ENCODE measurements at regions not wholly inside any gene's neighbourhood (a gene's known extent, or its start where the extent isn't known, plus 50 kb on each side); places are given as distances from the start of the nearest gene placed in this dataset.

DNA sequence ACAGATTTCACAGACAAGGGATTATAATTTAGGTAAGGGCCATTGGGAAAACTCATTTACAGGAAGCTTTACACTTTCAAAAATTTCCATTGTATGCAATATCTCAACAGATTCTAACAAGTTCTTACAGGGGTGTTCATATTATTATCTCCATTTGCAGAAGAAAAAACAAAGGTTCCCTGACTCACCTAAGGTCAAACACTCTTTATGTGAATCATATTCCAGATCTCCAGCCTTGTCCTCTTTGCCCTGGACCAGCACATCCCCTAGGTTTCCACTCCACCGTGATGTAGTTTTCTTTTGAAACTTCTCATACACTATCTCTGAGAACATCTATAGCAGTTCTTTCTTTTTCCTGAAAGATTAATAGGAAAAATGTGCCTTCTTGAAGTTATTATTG is 96.4 kb upstream of the HS3ST1 start:
- no peak for DNase-seq
- Histone ChIP-seq H3K36me3 (no peaks in the 10 kb centered on the region), H3K9me3 (peaks cover 0 to under 1% of the 10 kb centered on the region in 2 donors), H3K4me3 (no peak overlapping the region), H3K27ac (no peak overlapping the region), H3K4me1 (peaks cover 0 to 5% (median 0%) of the 10 kb centered on the region in 4 donors), H3K27me3 (no peaks in the 10 kb centered on the region)
- WGBS, 2 donors (ENCODE audit: low coverage in 1 of 2) = 87 to 100% methylated on average over 1 of the region's 1 CpG
- no peak for TF ChIP-seq EP300 (IDR thresholded peaks at IDR 0.05; ENCODE audit: low read depth)
- in situ Hi-C loops (cut with MboI; ENCODE audit: low pct_ligation_motif_present in 1 of 4, low pct_unique_long_range_greater_than_20kb in 1 of 4, low sequenced_read_pairs in 3 of 4) = no loop called here
- intact Hi-C loops (cut with DNase I; ENCODE audit: low total_unique reads) = no loop called here

DNA sequence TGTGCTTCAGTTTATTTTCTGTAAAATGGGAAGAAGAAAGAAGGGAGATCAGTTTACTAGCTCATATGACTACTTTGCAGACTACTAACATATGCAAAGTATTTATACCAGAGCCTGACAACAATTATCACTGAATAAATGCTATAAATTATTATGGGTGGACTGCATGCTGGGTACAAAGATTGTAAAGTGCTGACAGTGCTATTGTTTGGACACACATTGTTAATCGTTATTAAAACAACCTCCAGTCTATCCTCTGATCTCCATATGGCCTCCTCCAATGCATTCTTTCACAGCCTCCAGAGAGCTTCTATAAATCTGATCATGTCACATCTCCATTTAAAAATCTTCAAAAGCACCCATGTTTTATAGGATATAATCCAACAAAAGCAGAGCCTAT is 90.1 kb upstream of the HS3ST1 start:
- WGBS, 2 donors (ENCODE audit: low coverage in 1 of 2) = 68 to 86% methylated on average over 1 of the region's 1 CpG
- no peak overlapping the region for H3K27ac ChIP-seq
- no peak for DNase-seq
- no peak overlapping the region for H3K4me3 ChIP-seq
- intact Hi-C loops (cut with DNase I; ENCODE audit: low total_unique reads) (no loop called here), in situ Hi-C loops (cut with MboI; ENCODE audit: low pct_ligation_motif_present in 1 of 4, low pct_unique_long_range_greater_than_20kb in 1 of 4, low sequenced_read_pairs in 3 of 4) (no loop called here)
- no peaks in the 10 kb centered on the region for H3K27me3 ChIP-seq
- H3K36me3 ChIP-seq = no peaks in the 10 kb centered on the region
- no peaks in the 10 kb centered on the region for H3K9me3 ChIP-seq
- no peak for TF ChIP-seq EP300 (IDR thresholded peaks at IDR 0.05; ENCODE audit: low read depth)
- no peak for TF ChIP-seq POLR2AphosphoS5 (IDR thresholded peaks at IDR 0.05)
- no peak for TF ChIP-seq POLR2A (IDR thresholded peaks at IDR 0.05)
- TF ChIP-seq, protein P1, sequence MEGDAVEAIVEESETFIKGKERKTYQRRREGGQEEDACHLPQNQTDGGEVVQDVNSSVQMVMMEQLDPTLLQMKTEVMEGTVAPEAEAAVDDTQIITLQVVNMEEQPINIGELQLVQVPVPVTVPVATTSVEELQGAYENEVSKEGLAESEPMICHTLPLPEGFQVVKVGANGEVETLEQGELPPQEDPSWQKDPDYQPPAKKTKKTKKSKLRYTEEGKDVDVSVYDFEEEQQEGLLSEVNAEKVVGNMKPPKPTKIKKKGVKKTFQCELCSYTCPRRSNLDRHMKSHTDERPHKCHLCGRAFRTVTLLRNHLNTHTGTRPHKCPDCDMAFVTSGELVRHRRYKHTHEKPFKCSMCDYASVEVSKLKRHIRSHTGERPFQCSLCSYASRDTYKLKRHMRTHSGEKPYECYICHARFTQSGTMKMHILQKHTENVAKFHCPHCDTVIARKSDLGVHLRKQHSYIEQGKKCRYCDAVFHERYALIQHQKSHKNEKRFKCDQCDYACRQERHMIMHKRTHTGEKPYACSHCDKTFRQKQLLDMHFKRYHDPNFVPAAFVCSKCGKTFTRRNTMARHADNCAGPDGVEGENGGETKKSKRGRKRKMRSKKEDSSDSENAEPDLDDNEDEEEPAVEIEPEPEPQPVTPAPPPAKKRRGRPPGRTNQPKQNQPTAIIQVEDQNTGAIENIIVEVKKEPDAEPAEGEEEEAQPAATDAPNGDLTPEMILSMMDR (IDR thresholded peaks at IDR 0.05) = no peak
- no peaks in the 10 kb centered on the region for H3K4me1 ChIP-seq

DNA sequence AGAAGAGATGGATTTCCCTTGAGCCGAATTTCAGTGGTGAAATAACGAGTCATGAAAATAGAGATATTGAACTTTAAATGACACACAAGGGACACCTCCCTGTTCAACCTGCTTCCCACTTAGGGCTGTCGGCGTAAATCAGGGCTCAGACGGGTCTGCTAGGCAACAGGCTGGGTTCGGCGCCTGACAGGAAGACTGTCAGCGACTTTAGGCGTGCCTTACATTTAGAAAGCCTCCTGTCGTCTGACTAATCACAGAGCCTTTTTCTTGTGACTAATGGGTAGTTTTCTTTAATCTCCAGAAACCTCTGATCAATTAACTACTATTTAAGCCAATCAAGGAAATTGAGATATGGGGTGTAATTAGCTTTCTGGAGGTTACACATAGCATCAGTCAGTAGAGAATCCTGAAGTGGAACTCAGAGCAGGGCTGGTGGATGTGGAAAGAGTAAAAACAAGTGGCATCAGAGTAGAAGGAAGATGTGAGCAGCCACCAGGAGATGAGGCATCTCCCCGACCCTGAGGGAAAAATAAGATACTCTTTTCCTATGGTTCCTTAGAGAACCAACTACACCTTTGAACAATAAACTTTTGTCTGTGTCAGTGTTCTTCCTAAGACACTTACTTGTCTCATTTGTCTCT is 86.2 kb upstream of the HS3ST1 start:
- no peaks in the 10 kb centered on the region for H3K27me3 ChIP-seq
- WGBS, 2 donors (ENCODE audit: low coverage in 1 of 2) = 64% methylated on average over 6 to 11 of the region's 11 CpGs
- TF ChIP-seq EP300 (IDR thresholded peaks at IDR 0.05; ENCODE audit: low read depth) (no peak), POLR2AphosphoS5 (IDR thresholded peaks at IDR 0.05) (no peak), POLR2A (IDR thresholded peaks at IDR 0.05) (no peak)
- TF ChIP-seq, protein P1 (IDR thresholded peaks at IDR 0.05) = no peak
- no peaks in the 10 kb centered on the region for H3K4me1 ChIP-seq
- H3K9me3 ChIP-seq = no peaks in the 10 kb centered on the region
- in situ Hi-C loops (cut with MboI; ENCODE audit: low pct_ligation_motif_present in 1 of 4, low pct_unique_long_range_greater_than_20kb in 1 of 4, low sequenced_read_pairs in 3 of 4) = no loop called here
- H3K4me3 ChIP-seq = no peak overlapping the region
- H3K36me3 ChIP-seq = no peaks in the 10 kb centered on the region
- intact Hi-C loops (cut with DNase I; ENCODE audit: low total_unique reads) = no loop called here
- no peak for DNase-seq
- no peak overlapping the region for H3K27ac ChIP-seq

DNA sequence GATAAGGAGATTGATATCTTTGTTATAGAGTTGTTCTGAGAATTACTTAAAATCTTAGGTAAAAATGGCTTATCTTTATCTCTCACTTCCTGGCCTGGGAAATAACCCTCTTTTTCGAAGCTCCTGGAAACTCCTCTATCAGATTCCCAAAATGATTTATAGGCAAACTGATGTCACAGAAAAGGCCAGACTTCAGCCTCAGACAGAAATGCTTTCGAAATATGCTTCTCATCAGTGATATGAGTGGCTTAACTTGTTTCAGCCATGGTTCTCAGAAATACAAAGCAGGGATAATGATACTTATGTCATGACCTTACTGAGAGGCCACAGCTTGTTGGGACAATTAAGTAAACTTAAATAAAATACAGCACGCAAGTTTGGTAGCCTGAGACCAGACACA is 85.3 kb upstream of the HS3ST1 start:
- no peak for DNase-seq
- no peaks in the 10 kb centered on the region for H3K36me3 ChIP-seq
- H3K27ac ChIP-seq = no peak overlapping the region
- WGBS, 2 donors (ENCODE audit: low coverage in 1 of 2) = 46 to 64% methylated on average over 2 to 3 of the region's 3 CpGs
- no peak overlapping the region for H3K4me3 ChIP-seq
- H3K4me1 ChIP-seq = no peaks in the 10 kb centered on the region
- TF ChIP-seq EP300 (IDR thresholded peaks at IDR 0.05; ENCODE audit: low read depth) (no peak), POLR2AphosphoS5 (IDR thresholded peaks at IDR 0.05) (no peak), POLR2A (IDR thresholded peaks at IDR 0.05) (no peak)
- TF ChIP-seq, protein P1 (IDR thresholded peaks at IDR 0.05) = no peak
- no peaks in the 10 kb centered on the region for H3K27me3 ChIP-seq
- H3K9me3 ChIP-seq = no peaks in the 10 kb centered on the region
- intact Hi-C loops (cut with DNase I; ENCODE audit: low total_unique reads) (no loop called here), in situ Hi-C loops (cut with MboI; ENCODE audit: low pct_ligation_motif_present in 1 of 4, low pct_unique_long_range_greater_than_20kb in 1 of 4, low sequenced_read_pairs in 3 of 4) (no loop called here)

DNA sequence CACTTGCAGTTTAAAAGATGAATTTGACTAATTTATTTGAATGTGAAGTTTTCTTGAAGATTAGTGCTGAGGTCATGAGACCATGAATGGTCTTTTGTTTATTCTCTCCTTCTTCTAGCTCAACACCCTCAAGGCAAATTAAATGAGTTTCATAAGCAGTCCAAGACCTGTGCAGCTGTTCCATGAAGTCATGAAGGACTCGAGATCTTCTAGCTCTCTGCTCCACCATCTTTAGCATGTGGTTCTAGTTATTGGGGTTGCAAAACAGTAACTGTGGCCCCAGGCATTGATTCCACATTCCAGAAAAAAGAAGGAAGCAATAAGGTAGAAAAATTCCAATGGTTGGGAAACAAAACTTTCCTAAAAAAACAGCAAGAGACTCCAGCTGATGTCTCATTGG is 84.2 kb upstream of the HS3ST1 start:
- TF ChIP-seq EP300 (IDR thresholded peaks at IDR 0.05; ENCODE audit: low read depth) (no peak), POLR2A (IDR thresholded peaks at IDR 0.05) (no peak), POLR2AphosphoS5 (IDR thresholded peaks at IDR 0.05) (no peak)
- TF ChIP-seq, protein P1 (IDR thresholded peaks at IDR 0.05) = no peak

More for the DNA sequence above, 84.2 kb upstream of the HS3ST1 start:
- no peaks in the 10 kb centered on the region for H3K36me3 ChIP-seq
- no peaks in the 10 kb centered on the region for H3K9me3 ChIP-seq
- intact Hi-C loops (cut with DNase I; ENCODE audit: low total_unique reads) (no loop called here), in situ Hi-C loops (cut with MboI; ENCODE audit: low pct_ligation_motif_present in 1 of 4, low pct_unique_long_range_greater_than_20kb in 1 of 4, low sequenced_read_pairs in 3 of 4) (no loop called here)
- no peaks in the 10 kb centered on the region for H3K4me1 ChIP-seq
- no peak for DNase-seq
- no peak overlapping the region for H3K27ac ChIP-seq
- H3K27me3 ChIP-seq = no peaks in the 10 kb centered on the region
- WGBS, 2 donors (ENCODE audit: low coverage in 1 of 2) = 74 to 88% methylated on average over 1 of the region's 1 CpG
- no peak overlapping the region for H3K4me3 ChIP-seq

All from transverse colon (tissue), 4 donors.